Neural crest cell (in vitro differentiated cells): ENCODE measurements at regions not wholly inside any gene's neighbourhood (a gene's known extent, or its start where the extent isn't known, plus 50 kb on each side); places are given as distances from the start of the nearest gene placed in this dataset.

Source experiments
- DNase-seq: peaks from one replicate; pipeline ENCODE4 v3.0.0; 2021; ENCODE audit warnings: low read depth, mixed read lengths, low spot score
- H3K27ac Mint-ChIP-seq: one replicate; pipeline ENCODE4 v1.8.0; 2021; ENCODE audit warnings: mild to moderate bottlenecking, mixed read lengths; ENCODE audit not compliant: unreplicated experiment
- H3K27me3 Mint-ChIP-seq: 2 replicates; pipeline ENCODE4 v1.8.0; 2021; ENCODE audit warnings: low read depth, mild to moderate bottlenecking, mixed read lengths
- H3K36me3 Mint-ChIP-seq: 2 replicates; pipeline ENCODE4 v1.8.0; 2021; ENCODE audit warnings: low read depth, mild to moderate bottlenecking, mixed read lengths
- H3K4me1 Mint-ChIP-seq: 2 replicates; pipeline ENCODE4 v1.8.0; 2021; ENCODE audit warnings: mixed read lengths
- H3K4me3 Mint-ChIP-seq: one replicate; pipeline ENCODE4 v1.8.0; 2021; ENCODE audit warnings: mild to moderate bottlenecking, mixed read lengths
- H3K9me3 Mint-ChIP-seq: 2 replicates; pipeline ENCODE4 v1.8.0; 2021; ENCODE audit warnings: mixed read lengths
- TF ChIP-seq, protein P1 (sequence below): fragments of 200-600 bp; sonication (generic); conservative IDR thresholded peaks from 2 replicates; pipeline ENCODE4 v1.5.0; 2021; ENCODE audit warnings: antibody characterized with exemption, mild to moderate bottlenecking

- TF ChIP-seq, protein P1, sequence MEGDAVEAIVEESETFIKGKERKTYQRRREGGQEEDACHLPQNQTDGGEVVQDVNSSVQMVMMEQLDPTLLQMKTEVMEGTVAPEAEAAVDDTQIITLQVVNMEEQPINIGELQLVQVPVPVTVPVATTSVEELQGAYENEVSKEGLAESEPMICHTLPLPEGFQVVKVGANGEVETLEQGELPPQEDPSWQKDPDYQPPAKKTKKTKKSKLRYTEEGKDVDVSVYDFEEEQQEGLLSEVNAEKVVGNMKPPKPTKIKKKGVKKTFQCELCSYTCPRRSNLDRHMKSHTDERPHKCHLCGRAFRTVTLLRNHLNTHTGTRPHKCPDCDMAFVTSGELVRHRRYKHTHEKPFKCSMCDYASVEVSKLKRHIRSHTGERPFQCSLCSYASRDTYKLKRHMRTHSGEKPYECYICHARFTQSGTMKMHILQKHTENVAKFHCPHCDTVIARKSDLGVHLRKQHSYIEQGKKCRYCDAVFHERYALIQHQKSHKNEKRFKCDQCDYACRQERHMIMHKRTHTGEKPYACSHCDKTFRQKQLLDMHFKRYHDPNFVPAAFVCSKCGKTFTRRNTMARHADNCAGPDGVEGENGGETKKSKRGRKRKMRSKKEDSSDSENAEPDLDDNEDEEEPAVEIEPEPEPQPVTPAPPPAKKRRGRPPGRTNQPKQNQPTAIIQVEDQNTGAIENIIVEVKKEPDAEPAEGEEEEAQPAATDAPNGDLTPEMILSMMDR, result no peak
- no peaks in the 10 kb centered on the region for H3K9me3 Mint-ChIP-seq
- no peaks in the 10 kb centered on the region for H3K36me3 Mint-ChIP-seq
- DNase-seq, result no peak
- no peak overlapping the region for H3K27ac Mint-ChIP-seq
- peaks cover 18% of the 10 kb centered on the region for H3K4me1 Mint-ChIP-seq
- H3K4me3 Mint-ChIP-seq, result no peak overlapping the region
- peaks cover 3% of the 10 kb centered on the region for H3K27me3 Mint-ChIP-seq
Measured at GRCh38 chr17:72333570-72333969, 212.8 kb downstream of the SOX9 start.

DNA sequence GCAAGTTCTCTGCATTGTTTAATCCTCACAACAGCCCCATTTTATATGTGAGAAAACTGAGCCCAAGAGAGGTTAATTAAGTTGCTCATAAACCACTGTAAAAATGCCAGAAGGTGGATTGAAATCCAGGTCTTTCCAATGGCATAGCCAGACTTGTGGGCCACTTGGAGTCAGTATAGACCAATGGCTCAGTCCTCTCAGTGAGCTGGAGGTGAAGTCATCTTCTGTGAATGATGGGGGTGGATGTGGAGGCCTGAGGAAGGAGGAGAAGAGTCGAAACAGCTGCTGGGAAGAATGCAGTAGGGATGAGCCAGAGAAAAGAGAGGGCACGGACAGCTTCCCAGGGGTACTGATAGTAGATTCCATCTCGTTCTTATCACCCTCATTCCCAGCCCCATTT lies 213.4 kb downstream of the SOX9 start:
- Mint-ChIP-seq H3K36me3 (no peaks in the 10 kb centered on the region), H3K9me3 (no peaks in the 10 kb centered on the region), H3K27me3 (peaks cover 3% of the 10 kb centered on the region), H3K4me1 (peaks cover 25% of the 10 kb centered on the region), H3K4me3 (no peak overlapping the region), H3K27ac (no peak overlapping the region)
- TF ChIP-seq, protein P1, result no peak
- no peak for DNase-seq

DNA sequence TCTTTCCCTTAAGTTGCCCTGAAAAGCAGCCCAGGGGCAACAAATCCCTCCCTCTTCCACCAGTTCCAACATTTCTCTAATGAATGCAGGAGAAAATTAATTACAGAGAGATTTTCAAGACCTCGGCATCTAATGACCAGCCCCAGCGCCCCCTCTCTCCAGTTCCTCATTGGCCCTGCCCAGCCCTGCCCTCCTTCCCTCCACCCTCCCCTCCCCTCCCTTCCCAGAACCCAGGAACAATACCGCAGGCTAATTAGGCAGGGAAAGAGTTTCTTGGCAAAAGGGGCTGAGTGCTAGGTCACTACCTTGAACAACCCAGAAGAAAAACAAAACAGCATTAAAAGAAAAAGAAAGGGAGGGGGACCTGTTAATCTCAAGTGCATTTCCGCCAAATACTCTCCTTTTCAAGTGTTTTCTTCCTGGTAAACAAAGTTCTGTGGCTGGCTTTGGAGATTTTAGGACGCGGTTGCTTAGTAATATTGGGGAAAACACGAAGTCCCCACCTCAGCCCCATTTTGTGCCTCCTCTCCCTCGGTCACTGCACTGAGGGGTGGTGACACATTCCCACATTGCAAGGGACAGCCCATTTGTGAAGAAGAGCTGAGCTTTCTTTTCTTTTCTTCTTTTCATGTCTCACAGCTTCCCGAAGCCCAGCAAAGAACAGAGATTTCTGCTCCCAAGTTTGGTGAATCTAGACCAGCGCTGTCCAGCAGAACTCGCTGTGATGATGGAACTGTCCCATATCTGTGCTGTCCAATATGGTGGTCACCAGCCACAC lies 215.4 kb downstream of the SOX9 start:
- no peaks in the 10 kb centered on the region for H3K36me3 Mint-ChIP-seq
- no peak overlapping the region for H3K27ac Mint-ChIP-seq
- DNase-seq, result no peak
- peaks cover 3% of the 10 kb centered on the region for H3K27me3 Mint-ChIP-seq
- TF ChIP-seq, protein P1, result no peak
- H3K4me1 Mint-ChIP-seq, result peaks cover 28% of the 10 kb centered on the region
- no peaks in the 10 kb centered on the region for H3K9me3 Mint-ChIP-seq
- H3K4me3 Mint-ChIP-seq, result no peak overlapping the region

DNA sequence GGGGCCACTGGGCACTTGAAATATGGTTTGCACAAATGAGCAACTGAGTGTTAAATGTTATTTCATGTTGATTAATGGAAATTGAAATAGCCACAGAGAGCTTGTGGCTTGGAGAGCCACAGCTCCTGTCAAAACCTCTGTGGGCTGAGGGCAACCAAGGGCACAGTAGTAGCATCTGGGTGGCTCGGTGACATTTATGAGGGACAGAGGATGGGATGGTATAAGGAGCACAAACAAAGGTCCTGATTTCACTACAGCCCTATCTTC lies 215.9 kb downstream of the SOX9 start:
- TF ChIP-seq, protein P1, result no peak
- Mint-ChIP-seq H3K27ac (no peak overlapping the region), H3K36me3 (no peaks in the 10 kb centered on the region), H3K27me3 (peaks cover 3% of the 10 kb centered on the region), H3K4me1 (peaks cover 31% of the 10 kb centered on the region), H3K4me3 (no peak overlapping the region), H3K9me3 (no peaks in the 10 kb centered on the region)
- DNase-seq, result no peak

DNA sequence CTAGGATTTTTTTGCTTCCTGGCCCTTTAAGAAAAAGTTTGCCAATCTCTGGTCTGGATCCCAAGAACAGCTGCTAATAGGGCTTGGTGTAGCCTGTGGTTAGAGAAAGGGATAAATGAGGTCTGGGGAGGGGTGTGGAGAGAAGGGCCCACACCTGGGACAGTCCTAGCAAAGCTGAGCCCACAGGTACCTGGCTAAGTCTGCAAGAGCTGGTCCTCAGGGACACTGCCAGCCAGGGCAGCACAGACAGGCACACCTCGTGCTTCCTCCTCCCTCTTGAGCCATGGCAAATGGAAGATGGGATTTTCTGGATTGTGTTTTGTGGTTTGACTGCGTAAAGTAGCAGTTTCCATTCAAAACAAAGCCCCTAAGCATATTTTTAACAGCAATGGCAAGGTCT lies 217.5 kb downstream of the SOX9 start:
- Mint-ChIP-seq H3K36me3 (no peaks in the 10 kb centered on the region), H3K27ac (no peak overlapping the region), H3K4me1 (peaks cover 45% of the 10 kb centered on the region), H3K9me3 (no peaks in the 10 kb centered on the region), H3K27me3 (no peaks in the 10 kb centered on the region), H3K4me3 (no peak overlapping the region)
- DNase-seq, result no peak
- TF ChIP-seq, protein P1, result no peak
